Kasumi-1 (cell line): ENCODE measurements at regions not wholly inside any gene's neighbourhood (a gene's known extent, or its start where the extent isn't known, plus 50 kb on each side); places are given as distances from the start of the nearest gene placed in this dataset.

Experiments
- DNase-seq, 2 experiments: peaks; one replicate each; lab custom pipeline; 2025; lab: John Stamatoyannopoulos, UW

DNA sequence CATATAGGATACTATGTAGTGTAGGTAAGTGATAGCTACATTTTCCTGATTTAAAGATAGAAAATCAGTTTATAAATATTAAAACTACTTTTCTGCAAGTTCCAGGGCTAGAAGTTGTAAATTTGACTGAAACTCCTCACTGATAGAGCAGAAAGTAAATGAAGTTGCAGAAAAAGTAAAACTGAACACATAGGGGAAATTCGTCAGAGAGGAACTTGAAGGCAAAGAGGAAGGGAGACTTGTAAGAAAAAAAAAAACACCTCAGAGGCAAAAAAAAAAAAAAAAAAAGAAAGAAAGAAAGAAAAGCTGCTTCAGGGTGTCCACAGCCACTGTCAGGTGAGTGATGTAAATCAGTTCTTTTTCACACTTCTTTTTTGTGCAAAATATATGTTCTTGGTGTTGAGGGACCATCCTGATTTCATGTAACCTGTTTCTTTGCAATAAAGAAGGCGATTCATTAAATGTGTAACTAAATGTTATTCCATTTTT lies 336.2 kb upstream of the ZNF462 start:
- DNase-seq, result peak; percentile 29 to 32

DNA sequence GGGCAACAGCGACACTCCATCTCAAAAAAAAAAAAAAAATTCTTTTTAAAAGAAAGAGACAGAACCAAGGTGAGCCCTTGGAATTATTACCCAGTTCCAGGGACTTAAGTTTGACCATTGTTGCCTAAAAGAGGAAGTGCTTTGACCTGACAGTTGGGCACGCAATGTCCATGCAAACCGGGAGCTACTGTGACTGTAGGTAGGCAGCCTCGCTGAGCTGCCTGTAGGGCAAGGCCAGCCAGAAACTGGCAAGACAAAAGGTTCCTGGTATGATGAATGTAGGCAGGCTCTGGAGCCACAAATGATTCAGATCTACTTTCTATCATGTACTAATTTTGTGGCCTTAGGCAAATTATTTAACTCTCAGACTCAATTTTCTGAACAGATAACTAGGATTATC lies 334.8 kb upstream of the ZNF462 start:
- DNase-seq, result no peak

DNA sequence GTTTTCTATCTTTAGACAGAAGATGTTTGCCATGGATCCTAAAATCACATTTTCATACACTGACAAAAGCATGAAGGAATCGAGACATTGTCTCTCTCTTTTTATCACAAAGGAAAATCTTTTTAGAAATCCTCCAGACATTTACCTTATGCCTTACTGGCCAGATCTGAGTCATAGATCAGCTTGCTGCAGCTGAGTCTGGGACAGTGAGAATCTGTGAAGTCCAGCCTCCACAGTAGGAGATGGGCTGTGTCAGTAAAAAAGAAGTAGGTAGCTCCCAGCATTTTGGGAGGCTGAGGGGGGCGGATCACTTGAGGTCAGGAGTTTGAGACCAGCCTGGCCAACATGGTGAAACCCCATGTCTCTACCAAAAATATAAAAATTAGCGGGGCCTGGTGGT lies 333.4 kb upstream of the ZNF462 start:
- no peak for DNase-seq

- peak; percentile 68 to 70 for DNase-seq
Observed at GRCh38 chr9:106531491-106531890, 331.5 kb upstream of the ZNF462 start.

- DNase-seq, result no peak
Observed at GRCh38 chr9:106532306-106533015, 330.5 kb upstream of the ZNF462 start.

DNA sequence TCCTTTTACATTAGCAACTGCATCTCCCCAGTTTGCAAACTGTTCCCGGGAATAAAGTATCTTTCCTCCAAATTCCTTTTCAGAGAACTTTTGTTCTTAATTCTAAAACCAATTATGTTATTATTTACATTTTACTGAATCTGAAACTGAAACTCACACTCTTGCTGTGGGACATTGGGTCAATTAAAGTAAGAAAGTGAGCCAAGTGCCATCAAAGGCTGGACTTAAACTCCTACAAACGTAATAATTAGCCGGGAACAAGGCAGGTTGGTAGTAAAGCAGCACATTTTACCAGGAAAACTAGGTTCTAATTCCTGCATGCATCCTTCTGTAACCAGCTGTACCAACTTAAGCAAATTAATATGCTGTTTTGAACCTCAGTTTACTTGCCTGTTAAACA lies 328.2 kb upstream of the ZNF462 start:
- DNase-seq, result no peak

DNA sequence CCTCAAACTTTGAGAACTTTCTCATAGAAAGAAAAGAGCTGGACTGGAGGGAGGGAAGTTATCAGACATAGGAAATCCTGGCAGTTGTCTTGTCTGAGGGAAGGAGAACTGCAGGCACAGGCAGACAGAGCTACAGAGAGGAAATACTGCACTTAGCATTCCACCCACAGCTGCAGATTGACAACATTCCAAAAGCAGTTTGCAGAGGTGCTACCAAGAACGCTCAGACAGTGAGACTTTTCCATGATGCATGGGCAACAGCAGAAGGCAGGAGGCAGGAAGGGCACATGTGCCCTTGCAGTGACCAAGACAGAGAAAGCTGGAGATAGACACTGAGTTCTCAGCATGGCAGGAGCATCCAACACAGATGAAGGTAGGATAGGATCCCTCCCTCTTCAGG lies 327.5 kb upstream of the ZNF462 start:
- peak; percentile 31 to 45 for DNase-seq

DNA sequence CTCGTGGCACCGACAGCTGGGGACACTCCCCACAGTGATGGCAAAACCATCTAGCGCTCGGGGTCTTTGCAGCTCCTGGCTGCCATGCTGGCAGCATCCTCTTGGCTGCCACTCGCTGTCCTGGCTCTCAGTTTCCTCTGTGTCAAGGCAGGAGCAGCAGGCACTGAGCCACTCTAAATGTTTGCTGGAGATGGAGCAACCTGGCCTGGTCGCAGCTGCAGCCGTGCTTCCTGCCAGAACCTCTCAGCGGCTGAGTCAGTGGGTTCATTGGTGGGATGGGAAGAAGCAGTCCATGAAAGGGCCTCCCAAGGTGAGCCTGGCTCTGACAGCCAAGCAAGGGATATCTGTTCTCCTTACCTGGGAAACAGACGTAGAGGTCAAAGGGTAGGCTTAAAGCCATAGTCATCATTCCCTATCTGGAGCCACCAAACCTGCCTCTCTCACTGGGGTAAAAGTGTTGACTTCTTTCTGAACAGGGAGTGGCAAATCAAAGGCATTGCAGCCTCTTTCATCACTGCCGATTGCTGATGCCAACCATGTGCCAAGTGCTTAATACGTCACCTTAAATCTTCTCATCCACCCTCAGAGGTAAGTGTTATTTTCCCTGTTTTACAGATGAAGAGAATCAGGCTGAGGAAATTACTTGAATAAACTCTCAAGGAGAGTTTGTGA lies 304.8 kb upstream of the ZNF462 start:
- no peak for DNase-seq

GRCh38 chr9:106560540-106560939 lies 302.4 kb upstream of the ZNF462 start:
- peak in 1 of 2 experiments; percentile 12 for DNase-seq

DNA sequence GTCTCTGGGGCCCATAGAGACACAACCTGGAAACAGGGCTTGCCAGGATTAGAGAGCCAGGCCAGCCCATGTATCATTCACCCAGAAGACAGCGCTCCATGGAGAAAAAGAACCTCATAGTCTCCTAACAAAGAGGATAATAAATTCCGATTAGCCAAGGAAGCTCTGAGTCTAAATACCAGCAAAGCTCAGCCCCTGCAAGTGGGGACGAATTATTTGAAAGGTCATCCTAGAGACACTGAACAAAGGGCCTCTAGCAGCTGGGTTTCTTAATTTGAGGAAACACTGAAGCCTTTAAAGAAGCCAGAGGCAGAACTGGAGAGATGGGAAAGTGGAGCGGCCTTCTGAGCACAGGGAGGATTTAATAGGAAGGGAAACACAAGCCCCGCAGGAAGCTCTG lies 287.1 kb upstream of the ZNF462 start:
- no peak for DNase-seq

DNA sequence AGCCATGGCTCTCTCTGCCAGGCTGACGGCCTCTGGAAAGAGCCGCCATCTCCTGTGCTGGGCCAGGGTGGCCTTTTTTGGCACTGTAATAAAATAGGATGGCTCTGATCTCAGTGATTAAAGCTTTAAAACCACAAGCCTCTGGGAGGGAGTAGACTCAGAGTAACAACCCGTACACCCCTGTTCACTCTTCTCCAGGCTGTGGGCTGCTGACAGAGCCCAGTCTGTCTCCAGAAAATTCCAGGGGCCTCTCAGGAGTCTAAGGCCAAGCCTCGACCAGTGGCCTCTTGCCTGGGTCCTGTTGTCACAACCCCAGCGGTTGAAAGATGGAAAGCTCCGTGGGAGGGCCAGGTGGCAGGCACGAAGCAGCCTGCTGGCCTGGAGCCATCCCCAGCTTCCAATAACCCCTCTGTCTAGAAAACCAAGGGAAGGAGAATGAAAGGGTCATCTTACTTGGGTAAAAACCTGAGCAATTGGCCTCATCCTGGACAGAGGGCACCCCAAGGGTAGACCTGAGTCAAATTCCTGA lies 286.7 kb upstream of the ZNF462 start:
- no peak for DNase-seq

DNA sequence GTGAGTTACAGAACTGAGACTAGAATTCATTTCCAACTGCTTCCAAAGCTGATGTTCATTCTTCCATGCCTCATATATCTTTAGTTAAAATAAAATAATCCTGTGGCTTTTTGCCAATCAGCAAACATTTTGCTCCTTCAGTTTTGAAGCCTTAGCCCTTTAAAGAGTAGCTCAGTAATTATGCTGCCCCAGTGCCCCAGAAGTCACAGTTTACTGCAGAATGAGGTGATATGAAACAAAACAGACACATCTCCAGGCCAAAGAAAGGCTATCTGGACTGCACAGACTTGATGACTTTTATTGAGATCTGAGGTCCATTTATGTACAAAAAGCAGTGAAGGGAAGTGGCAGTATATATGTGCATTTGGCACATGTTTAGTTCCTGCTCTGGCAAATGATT lies 285.8 kb upstream of the ZNF462 start:
- no peak for DNase-seq

DNA sequence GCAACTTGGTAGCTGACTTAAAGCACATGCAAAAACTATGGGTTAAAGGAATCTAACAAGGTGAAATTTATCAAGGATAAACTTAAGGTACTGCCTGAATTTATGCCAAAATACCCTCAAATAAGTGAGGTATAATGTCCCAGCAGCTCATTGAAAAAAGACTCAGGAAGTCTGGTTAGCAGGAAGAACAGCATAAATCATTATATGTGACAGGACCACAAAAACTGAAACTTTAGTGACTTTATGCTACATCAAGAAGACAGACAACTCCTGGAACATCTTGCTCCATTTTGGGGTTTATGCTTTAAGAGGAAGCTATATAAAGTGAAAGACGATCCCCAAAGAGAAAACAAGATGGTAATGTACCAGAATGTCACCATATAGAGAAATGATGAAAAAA lies 282.4 kb upstream of the ZNF462 start:
- no peak for DNase-seq

DNA sequence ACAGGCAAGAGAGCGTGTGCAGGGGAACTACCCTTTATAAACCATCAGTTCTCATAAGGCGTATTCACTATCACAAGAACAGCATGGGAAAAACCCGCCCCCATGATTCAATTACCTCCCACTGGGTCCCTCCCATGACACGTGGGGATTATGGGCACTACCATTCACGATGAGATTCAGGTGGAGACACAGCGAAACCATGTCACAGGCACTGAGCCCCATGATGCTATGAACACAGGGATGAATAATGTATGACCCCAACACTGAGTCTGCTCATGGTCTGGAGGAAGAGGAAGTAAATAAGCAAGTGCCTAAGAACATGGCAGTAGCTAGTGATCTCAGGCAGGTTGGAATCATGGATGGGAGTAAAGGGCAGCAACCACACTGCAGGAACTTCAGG lies 281.0 kb upstream of the ZNF462 start:
- DNase-seq, result no peak

- DNase-seq, result no peak
Observed at GRCh38 chr9:106583751-106584150, 279.2 kb upstream of the ZNF462 start.

- no peak for DNase-seq
Observed at GRCh38 chr9:106587042-106587441, 275.9 kb upstream of the ZNF462 start.

DNA sequence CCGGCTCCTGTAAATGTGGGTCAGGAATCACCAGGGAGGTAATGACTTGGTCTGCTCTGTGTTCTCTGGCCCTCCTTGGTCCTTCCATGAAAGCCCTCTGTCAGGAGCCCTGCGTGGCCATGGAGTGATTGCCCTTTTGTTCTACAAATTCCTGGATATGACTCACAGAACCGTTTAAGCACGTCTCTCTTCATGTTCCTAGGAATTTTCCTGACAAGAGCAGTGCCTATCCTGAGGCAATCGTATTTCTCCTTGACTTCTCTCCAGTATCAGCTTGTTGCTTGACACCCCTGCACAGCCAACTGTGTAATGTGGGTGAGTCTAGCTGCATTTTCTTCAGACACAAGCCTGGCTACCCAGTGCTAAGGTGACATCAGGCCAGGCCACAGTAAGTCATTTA lies 274.3 kb upstream of the ZNF462 start:
- no peak for DNase-seq

DNA sequence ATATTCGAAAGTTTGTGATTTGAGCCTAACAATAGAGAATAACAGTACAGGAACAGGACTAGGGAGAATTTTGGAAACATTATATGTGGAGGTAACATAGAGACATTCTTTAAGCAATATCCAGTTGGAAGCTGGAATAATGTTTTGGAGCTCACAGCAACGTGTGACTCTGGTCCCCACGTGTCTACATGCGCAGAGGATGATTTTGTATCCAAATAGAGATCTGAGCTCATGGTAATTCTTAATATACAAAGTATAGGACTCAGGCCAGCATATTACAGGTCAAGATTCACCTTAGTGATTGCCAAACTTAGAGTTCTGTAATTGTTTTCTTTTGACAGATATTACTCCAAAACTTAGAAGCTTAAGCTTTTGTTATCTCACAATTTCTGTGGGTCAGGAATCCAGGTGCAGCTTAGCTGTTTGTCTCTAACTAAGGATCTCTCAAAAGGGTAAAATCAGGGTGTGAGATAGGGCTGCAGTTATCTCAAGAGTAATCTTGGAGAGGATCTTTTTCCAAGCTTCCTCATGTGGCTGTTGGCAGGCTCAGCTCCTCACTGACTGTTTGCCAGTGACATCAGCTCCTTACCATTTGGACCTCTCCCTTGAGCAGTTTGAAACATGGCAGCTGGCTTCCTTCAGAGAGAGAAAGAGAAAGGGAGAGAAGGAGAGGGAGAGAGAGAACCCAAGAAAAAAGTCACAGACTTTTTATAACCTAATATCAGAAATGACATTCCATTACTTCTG lies 272.0 kb upstream of the ZNF462 start:
- no peak for DNase-seq

DNA sequence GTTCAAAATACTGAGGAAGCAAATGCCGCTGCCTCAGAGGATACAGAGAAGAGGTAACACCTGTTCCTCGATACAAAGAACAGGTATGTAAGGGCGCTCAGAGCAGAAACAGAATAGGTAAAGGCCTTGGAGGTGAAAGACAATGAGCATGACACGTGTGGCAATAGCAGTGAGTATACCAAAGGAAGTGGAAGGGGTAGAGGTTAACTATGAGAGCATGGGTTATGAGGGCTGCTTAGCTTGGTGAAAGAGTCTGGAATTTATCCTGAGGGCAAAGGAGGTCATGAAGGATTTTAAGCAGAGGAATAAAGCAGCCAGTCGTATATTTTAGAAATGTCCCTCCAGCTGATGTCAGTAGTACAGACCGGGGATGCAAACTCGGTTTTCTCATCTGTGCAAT lies 269.8 kb upstream of the ZNF462 start:
- no peak for DNase-seq

DNA sequence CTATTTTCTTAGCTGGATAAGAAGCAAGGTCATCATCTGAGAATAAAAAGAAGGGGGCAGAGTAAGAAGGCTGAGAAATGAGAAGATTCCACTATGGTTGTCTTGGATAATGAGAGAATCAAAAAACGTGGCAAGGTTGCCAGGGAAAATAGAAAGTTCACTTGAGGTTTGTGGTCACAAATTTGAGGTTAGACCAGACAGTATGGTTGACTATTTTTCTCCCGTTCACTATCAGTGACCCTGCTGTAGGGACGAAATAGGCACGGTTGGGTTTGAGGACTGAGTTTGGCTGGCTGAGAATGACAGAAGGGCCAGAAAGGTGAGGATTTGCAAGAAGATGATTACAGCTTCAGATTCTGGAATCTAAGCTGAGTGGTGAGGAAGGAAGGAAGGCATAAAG lies 266.0 kb upstream of the ZNF462 start:
- no peak for DNase-seq

DNA sequence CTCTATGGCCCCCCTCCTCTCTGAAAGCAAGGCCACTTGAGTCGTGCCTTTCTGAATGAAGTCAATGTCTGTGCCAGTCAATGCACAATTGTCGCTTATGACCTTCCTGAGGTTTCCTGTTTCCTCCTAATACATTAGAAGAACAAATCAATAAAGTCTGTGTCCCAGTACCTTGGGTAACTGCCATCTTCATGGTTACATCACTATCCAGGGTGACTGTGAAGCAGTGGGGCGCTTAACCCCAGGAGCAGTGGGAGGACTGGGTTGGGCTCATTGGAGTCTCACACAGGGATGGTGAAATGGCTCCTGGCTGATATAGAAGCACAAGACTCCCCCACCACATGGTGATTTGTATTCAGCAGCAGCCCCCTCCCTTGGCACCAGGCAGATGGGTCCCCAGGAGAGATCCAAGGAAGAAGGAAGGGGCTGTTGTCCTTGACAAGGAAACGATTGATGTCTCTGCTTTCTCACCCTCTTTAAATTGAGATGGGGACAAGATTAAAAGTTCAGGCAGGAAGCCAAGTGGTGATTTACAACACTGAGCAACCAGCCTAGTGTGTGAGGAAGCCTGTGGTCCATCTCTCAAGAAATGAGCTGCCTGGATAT lies 261.9 kb upstream of the ZNF462 start:
- no peak for DNase-seq

GRCh38 chr9:106602344-106602743 lies 260.6 kb upstream of the ZNF462 start:
- no peak for DNase-seq
